NCI-H2171 (cell line): ENCODE measurements at regions not wholly inside any gene's neighbourhood (a gene's known extent, or its start where the extent isn't known, plus 50 kb on each side); places are given as distances from the start of the nearest gene placed in this dataset.

ENCODE experiments used
- DNase-seq: peaks from one replicate; lab custom pipeline; 2025; lab: John Stamatoyannopoulos, UW

GRCh38 chr3:11089931-11090330 is 64.4 kb upstream of the HRH1 start:
- DNase-seq, result no peak

- DNase-seq, result no peak
Observed at GRCh38 chr3:11090551-11090950, 63.7 kb upstream of the HRH1 start.

- DNase-seq, result no peak
Observed at GRCh38 chr3:11091088-11091590, 63.2 kb upstream of the HRH1 start.

- DNase-seq, result no peak
Observed at GRCh38 chr3:11091791-11092190, 62.5 kb upstream of the HRH1 start.

- DNase-seq, result no peak
Observed at GRCh38 chr3:11093823-11094340, 60.4 kb upstream of the HRH1 start.

- no peak for DNase-seq
Observed at GRCh38 chr3:11095932-11096265, 58.4 kb upstream of the HRH1 start.

- DNase-seq, result peak; percentile 37
Observed at GRCh38 chr3:11096266-11097139, 57.8 kb upstream of the HRH1 start.

GRCh38 chr3:11099306-11099705 is 55.0 kb upstream of the HRH1 start:
- DNase-seq, result no peak
